Stimulated activated CD4-positive, alpha-beta T cell treated with anti-CD3 and anti-CD28 coated beads, TNF-alpha, amount 100 ng/mL, for 4 hours (primary cell): ENCODE measurements at regions not wholly inside any gene's neighbourhood (a gene's known extent, or its start where the extent isn't known, plus 50 kb on each side); places are given as distances from the start of the nearest gene placed in this dataset.
A peak's percentile ranks its signal among the peaks of the same experiment; 100 is the strongest.

Source experiments
- DNase-seq, 3 experiments: peaks; one replicate each; pipeline ENCODE4 v3.0.0-alpha.2; 2020; ENCODE audit warnings: low read depth in 3 of 3

GRCh38 chr3:59580996-59581395 is 531.2 kb upstream of the CFAP20DC start:
- DNase-seq: no peak

- DNase-seq: no peak
Measured at GRCh38 chr3:59580499-59580898, 530.7 kb upstream of the CFAP20DC start.

GRCh38 chr3:59578129-59578528 is 528.3 kb upstream of the CFAP20DC start:
- DNase-seq: no peak

GRCh38 chr3:59576606-59577005 is 526.8 kb upstream of the CFAP20DC start:
- DNase-seq: no peak

GRCh38 chr3:59575113-59576001 is 525.5 kb upstream of the CFAP20DC start:
- DNase-seq: peak; percentile 78 to 87 (median 80)

- no peak for DNase-seq
Measured at GRCh38 chr3:59573911-59574310, 524.1 kb upstream of the CFAP20DC start.

- no peak for DNase-seq
Measured at GRCh38 chr3:59572106-59572505, 522.3 kb upstream of the CFAP20DC start.

- DNase-seq: no peak
Measured at GRCh38 chr3:59570806-59571205, 521.0 kb upstream of the CFAP20DC start.

GRCh38 chr3:59567661-59568060 is 517.8 kb upstream of the CFAP20DC start:
- DNase-seq: no peak

- DNase-seq: no peak
Measured at GRCh38 chr3:59566481-59566975, 516.7 kb upstream of the CFAP20DC start.

- no peak for DNase-seq
Measured at GRCh38 chr3:59565125-59565524, 515.3 kb upstream of the CFAP20DC start.

GRCh38 chr3:59563966-59564365 is 514.1 kb upstream of the CFAP20DC start:
- DNase-seq: no peak

GRCh38 chr3:59563072-59563605 is 513.3 kb upstream of the CFAP20DC start:
- no peak for DNase-seq

GRCh38 chr3:59559721-59560435 is 510.1 kb upstream of the CFAP20DC start:
- DNase-seq: peak in 1 of 3 experiments; percentile 18

GRCh38 chr3:59558906-59559720 is 509.3 kb upstream of the CFAP20DC start:
- DNase-seq: no peak

GRCh38 chr3:59555593-59556315 is 505.9 kb upstream of the CFAP20DC start:
- no peak for DNase-seq

GRCh38 chr3:59553076-59553475 is 503.3 kb upstream of the CFAP20DC start:
- no peak for DNase-seq

GRCh38 chr3:59551834-59552233 is 502.0 kb upstream of the CFAP20DC start:
- no peak for DNase-seq

- DNase-seq: no peak
Measured at GRCh38 chr3:59549962-59550361, 500.1 kb upstream of the CFAP20DC start.

GRCh38 chr3:59547874-59548273 is 498.0 kb upstream of the CFAP20DC start:
- no peak for DNase-seq

- DNase-seq: no peak
Measured at GRCh38 chr3:59546522-59546921, 496.7 kb upstream of the CFAP20DC start.
